Mesodermal cell (in vitro differentiated cells): ENCODE measurements at regions not wholly inside any gene's neighbourhood (a gene's known extent, or its start where the extent isn't known, plus 50 kb on each side); places are given as distances from the start of the nearest gene placed in this dataset.
"Not testable (repeated sequence)": the region's sequence is repeated elsewhere in the genome, so short reads cannot be mapped to it uniquely, and the experiment has no call there.

Experiments used
- H3K27ac ChIP-seq: 2 replicates; pipeline ENCODE4 v1.7.0; 2013; ENCODE audit warnings: mild to moderate bottlenecking, low read depth, low read length, moderate library complexity; ENCODE audit not compliant: severe bottlenecking
- H3K36me3 ChIP-seq: 2 replicates; pipeline ENCODE4 v1.7.1; 2013; ENCODE audit warnings: mild to moderate bottlenecking, low read length, moderate library complexity; ENCODE audit not compliant: control insufficient read depth, insufficient read depth
- H3K4me1 ChIP-seq: one replicate; pipeline ENCODE4 v1.7.1; 2013; ENCODE audit warnings: mild to moderate bottlenecking, low read length; ENCODE audit not compliant: insufficient read depth, control insufficient read depth, poor library complexity, severe bottlenecking
- H3K4me3 ChIP-seq: 2 replicates; pipeline ENCODE4 v1.7.0; 2013; ENCODE audit warnings: low read length, control low read depth, mild to moderate bottlenecking; ENCODE audit not compliant: insufficient read depth, poor library complexity, severe bottlenecking; ENCODE audit errors: extremely low read depth
- H3K9me3 ChIP-seq: 2 replicates; pipeline ENCODE4 v1.7.1; 2013; ENCODE audit warnings: mild to moderate bottlenecking, low read length, moderate library complexity; ENCODE audit not compliant: control insufficient read depth
- WGBS, 2 experiments: methylation state at CpG; one replicate each; pipeline ENCODE4 v1.1.5; 2013; ENCODE audit warnings: missing lambda C conversion rate in 2 of 2; ENCODE audit not compliant: insufficient coverage in 2 of 2; 5-methylcytosine and 5-hydroxymethylcytosine counted together

GRCh38 chr17:21841839-21842238 lies 149.5 kb downstream of the KCNJ18 start:
- WGBS, 2 experiments: 91 to 92% methylated on average over 26 to 47 of the region's 49 CpGs
- H3K4me1 ChIP-seq: no peaks in the 10 kb centered on the region
- no peak overlapping the region for H3K4me3 ChIP-seq
- no peak overlapping the region for H3K27ac ChIP-seq
- H3K36me3 ChIP-seq: no peaks in the 10 kb centered on the region
- H3K9me3 ChIP-seq: peaks cover 22% of the 10 kb centered on the region

- H3K36me3 ChIP-seq: no peaks in the 10 kb centered on the region
- no peak overlapping the region for H3K27ac ChIP-seq
- H3K4me1 ChIP-seq: no peaks in the 10 kb centered on the region
- H3K9me3 ChIP-seq: peaks cover 22% of the 10 kb centered on the region
- H3K4me3 ChIP-seq: no peak overlapping the region
- WGBS, 2 experiments: 91 to 92% methylated on average over 57 to 95 of the region's 136 CpGs
Measured at GRCh38 chr17:21842332-21843317, 150.3 kb downstream of the KCNJ18 start.

DNA sequence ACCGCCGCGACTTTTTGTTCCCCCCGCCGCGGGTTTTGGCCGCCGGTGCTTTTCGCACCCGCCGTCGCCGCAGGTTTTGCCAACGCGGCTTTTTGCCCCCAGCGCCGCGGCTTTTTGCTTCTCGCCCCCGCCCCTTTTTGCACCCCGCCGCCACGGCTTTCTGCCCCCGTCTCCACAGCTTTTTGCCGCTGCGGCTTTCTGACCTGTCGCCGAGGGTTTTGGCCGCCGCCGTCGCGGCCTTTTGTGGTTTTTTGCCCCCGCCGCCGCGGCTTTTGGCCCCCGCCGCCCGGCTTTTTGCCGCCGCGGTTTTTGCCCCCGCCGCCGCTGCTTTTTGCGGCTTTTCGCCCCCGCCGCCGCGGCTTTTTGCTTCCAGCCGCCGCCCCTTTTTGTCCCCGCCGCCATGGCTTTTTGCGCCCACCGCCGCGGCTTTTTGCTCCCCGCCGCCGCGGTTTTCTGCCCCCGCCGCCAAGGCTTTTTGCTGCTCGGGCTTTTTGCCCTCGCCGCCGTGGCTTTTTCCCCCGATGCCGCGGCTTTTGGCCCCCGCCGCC lies 151.1 kb downstream of the KCNJ18 start:
- H3K9me3 ChIP-seq: peaks cover 24% of the 10 kb centered on the region
- no peak overlapping the region for H3K4me3 ChIP-seq
- no peaks in the 10 kb centered on the region for H3K4me1 ChIP-seq
- 93 to 96% methylated on average over 59 to 75 of the region's 75 CpGs for WGBS, 2 experiments
- H3K27ac ChIP-seq: no peak overlapping the region
- no peaks in the 10 kb centered on the region for H3K36me3 ChIP-seq

GRCh38 chr17:21843951-21844590 lies 151.7 kb downstream of the KCNJ18 start:
- 87 to 94% methylated on average over 43 to 64 of the region's 72 CpGs for WGBS, 2 experiments
- Histone ChIP-seq H3K27ac (no peak overlapping the region), H3K36me3 (no peaks in the 10 kb centered on the region), H3K4me1 (no peaks in the 10 kb centered on the region), H3K4me3 (no peak overlapping the region), H3K9me3 (peaks cover 31% of the 10 kb centered on the region)

DNA sequence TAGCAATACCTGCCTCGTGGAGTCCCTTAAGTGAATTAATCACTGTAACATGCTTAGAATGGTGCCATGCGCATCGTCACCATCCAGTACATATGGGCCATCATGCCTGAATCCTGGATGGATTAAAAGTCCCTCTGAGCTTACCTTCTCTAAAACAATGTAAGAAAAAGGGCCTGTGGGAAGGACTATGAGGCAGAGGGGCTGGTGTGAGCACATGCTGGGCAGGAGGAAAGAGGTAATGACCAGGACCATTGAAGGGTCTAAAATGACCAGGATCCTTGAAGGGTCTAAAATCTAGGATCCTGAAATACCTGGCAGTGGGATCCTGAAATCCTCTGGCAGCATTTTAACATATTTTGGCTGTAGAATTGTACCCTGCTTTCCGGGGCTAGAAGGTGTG lies 156.2 kb downstream of the KCNJ18 start:
- H3K9me3 ChIP-seq: peaks cover 23% of the 10 kb centered on the region

DNA sequence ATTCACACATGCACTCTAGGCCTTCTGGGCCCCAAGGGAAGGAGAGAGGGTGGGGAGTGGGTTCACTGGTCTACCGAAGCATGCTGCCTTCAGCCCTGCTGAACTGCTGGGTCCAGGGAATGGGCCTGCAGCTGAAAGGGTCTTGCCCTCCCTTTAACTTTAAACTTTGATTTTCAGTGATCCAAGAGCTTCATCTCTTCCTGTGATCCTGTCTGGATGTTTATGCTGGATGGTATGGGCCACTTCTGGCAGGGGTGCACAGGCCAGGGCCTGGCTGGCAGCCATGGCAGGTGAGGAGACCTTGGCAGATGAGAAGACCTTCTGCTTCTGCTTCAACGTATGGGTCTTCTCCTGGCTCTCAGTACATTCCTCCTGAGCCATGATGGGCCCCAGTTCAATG lies 156.7 kb downstream of the KCNJ18 start:
- not testable (repeated sequence) for H3K36me3 ChIP-seq, H3K4me1 ChIP-seq, H3K4me3 ChIP-seq, H3K27ac ChIP-seq
- WGBS, 2 experiments: 0 to 50% methylated on average over 1 to 2 of the region's 2 CpGs
- H3K9me3 ChIP-seq: peaks cover 18% of the 10 kb centered on the region

More for the DNA sequence above, 156.2 kb downstream of the KCNJ18 start:
- not testable (repeated sequence) for H3K4me1 ChIP-seq, H3K36me3 ChIP-seq, H3K27ac ChIP-seq, H3K4me3 ChIP-seq
- WGBS, 2 experiments: 67 to 77% methylated on average over 4 of the region's 4 CpGs

- H3K4me1 ChIP-seq, H3K27ac ChIP-seq, H3K4me3 ChIP-seq, H3K36me3 ChIP-seq: not testable (repeated sequence)
- H3K9me3 ChIP-seq: peaks cover 14% of the 10 kb centered on the region
- 70 to 88% methylated on average over 2 to 4 of the region's 5 CpGs for WGBS, 2 experiments
Measured at GRCh38 chr17:21850614-21851013, 158.3 kb downstream of the KCNJ18 start.
